GM12878 (cell line): ENCODE measurements at regions not wholly inside any gene's neighbourhood (a gene's known extent, or its start where the extent isn't known, plus 50 kb on each side); places are given as distances from the start of the nearest gene placed in this dataset.

Experiments used
- ATAC-seq: fragments of 200-7000 bp; cut with Tn5 transposase; 3 replicates; pipeline ENCODE4 v1.9.1; 2020; ENCODE audit warnings: mild to moderate bottlenecking, moderate library complexity
- BruUV-seq: library from RNA; stranded (reverse); fragments of 400-500 nt; replicated peaks from 2 replicates; lab custom pipeline; 2021; lab: Mats Ljungman, UMichigan
- CTCF ChIA-PET: fragments of 300-600 bp; sonication (Branson Sonifier 250); formaldehyde crosslinking; extraction: SDS; loops from one replicate; lab custom pipeline; 2021; ENCODE audit warnings: inconsistent platforms; lab: Yijun Ruan, JAX
- POLR2A ChIA-PET: fragments of 350-600 bp; formaldehyde crosslinking; extraction: SDS; loops from one replicate; lab custom pipeline; 2021; ENCODE audit warnings: inconsistent platforms; lab: Charles Lee
- RAD21 ChIA-PET: fragments of 300-600 bp; sonication (Branson Sonifier 250); formaldehyde crosslinking; loops from one replicate; lab custom pipeline; 2023; ENCODE audit warnings: antibody characterized with exemption; ENCODE audit not compliant: unreplicated experiment; lab: Charles Lee
- SMC1A ChIA-PET: fragments of 300-600 bp; sonication (Branson Sonifier 250); formaldehyde crosslinking; loops from one replicate; lab custom pipeline; 2023; ENCODE audit not compliant: unreplicated experiment, uncharacterized antibody; lab: Charles Lee
- DNase-seq: peaks from one replicate; pipeline ENCODE4 v3.0.0-alpha.2; 2011; ENCODE audit warnings: low read depth, low spot score
- FAIRE-seq: peaks from 3 replicates; lab custom pipeline; 2011; peaks lifted over from hg19 to GRCh38; lab: Jason Lieb, UNC
- H2AFZ ChIP-seq: 2 replicates; pipeline ENCODE4 v1.6.0; 2011; ENCODE audit warnings: low read depth, low read length, control low read depth; ENCODE audit not compliant: control insufficient read depth
- H3K27ac ChIP-seq: 2 replicates; pipeline ENCODE4 v1.5.1; 2011; ENCODE audit warnings: control low read depth; ENCODE audit not compliant: control insufficient read depth, insufficient read depth
- H3K27me3 ChIP-seq, 2 experiments: replicated peaks in 1 of 2; 2 replicates each; pipeline versions ENCODE4 v1.6.0 to v1.6.1; 2011; ENCODE audit warnings: low read length in 1 of 2; ENCODE audit not compliant: control insufficient read depth in 2 of 2, insufficient read depth in 2 of 2
- H3K36me3 ChIP-seq, 2 experiments: 2 replicates each; pipeline ENCODE4 v1.5.1; 2011; ENCODE audit warnings: low read length in 1 of 2; ENCODE audit not compliant: control insufficient read depth in 2 of 2, insufficient read depth in 2 of 2
- H3K4me1 ChIP-seq: 2 replicates; pipeline ENCODE4 v1.6.1; 2011; ENCODE audit warnings: mild to moderate bottlenecking, low read length, moderate library complexity, mixed read lengths; ENCODE audit not compliant: control insufficient read depth, insufficient read depth
- H3K4me2 ChIP-seq: 2 replicates; pipeline ENCODE4 v1.6.0; 2011; ENCODE audit warnings: control low read depth; ENCODE audit not compliant: control insufficient read depth, insufficient read depth
- H3K4me3 ChIP-seq: fragments of 200-600 bp; sonication (generic); 2 replicates; pipeline ENCODE4 v1.5.1; 2016
- H3K79me2 ChIP-seq: 2 replicates; pipeline ENCODE4 v1.6.0; 2011; ENCODE audit warnings: low read length; ENCODE audit not compliant: control insufficient read depth, insufficient read depth
- H3K9ac ChIP-seq: 2 replicates; pipeline ENCODE4 v1.8.0; 2011; ENCODE audit warnings: low read length, control low read depth, mixed read lengths; ENCODE audit not compliant: control insufficient read depth, insufficient read depth
- H3K9me3 ChIP-seq: replicated peaks from 3 replicates; pipeline ENCODE4 v1.5.1; 2011; ENCODE audit warnings: mild to moderate bottlenecking, low read length; ENCODE audit not compliant: control insufficient read depth, insufficient read depth
- H4K20me1 ChIP-seq: 2 replicates; pipeline ENCODE4 v1.6.0; 2011; ENCODE audit not compliant: control insufficient read depth, insufficient read depth
- CEBPB ChIP-seq, 2 experiments: fragments of 150-350 bp in 1 of 2; IDR thresholded peaks; 2 replicates each; pipeline ENCODE4 v1.6.1; 2012 to 2014; ENCODE audit warnings: low read depth in 2 of 2, low read length in 2 of 2, borderline replicate concordance in 1 of 2, inconsistent platforms in 1 of 2
- E2F8 ChIP-seq: fragments of 450-650 bp; IDR thresholded peaks from 2 replicates; pipeline ENCODE4 v1.6.1; 2018; ENCODE audit warnings: mild to moderate bottlenecking, low read depth, moderate library complexity; ENCODE audit not compliant: partially characterized antibody
- GABPA ChIP-seq: IDR thresholded peaks from 2 replicates; pipeline ENCODE4 v1.6.1; 2014; ENCODE audit warnings: antibody characterized with exemption, low read depth, mild to moderate bottlenecking, inconsistent platforms
- KLF5 ChIP-seq: fragments of 450-650 bp; IDR thresholded peaks from 2 replicates; pipeline ENCODE4 v1.6.1; 2014; ENCODE audit warnings: mild to moderate bottlenecking; ENCODE audit not compliant: partially characterized antibody
- RCOR1 ChIP-seq: conservative IDR thresholded peaks from 2 replicates; pipeline ENCODE4 v1.6.1; 2012; ENCODE audit warnings: low read depth, low read length, improper control_type of control experiment
- SREBF1 ChIP-seq: IDR thresholded peaks from 2 replicates; pipeline ENCODE4 v1.6.1; 2012; ENCODE audit warnings: mild to moderate bottlenecking, low read length
- ZNF24 ChIP-seq: fragments of 450-650 bp; IDR thresholded peaks from 2 replicates; pipeline ENCODE4 v1.6.1; 2017; ENCODE audit warnings: antibody characterized with exemption, mild to moderate bottlenecking
- WGBS: methylation state at CpG from one replicate; pipeline ENCODE4 v1.1.6; 2016; ENCODE audit warnings: low lambda C conversion rate; ENCODE audit not compliant: insufficient replicate concordance, insufficient coverage; ENCODE audit errors: missing lambda C conversion rate; 5-methylcytosine and 5-hydroxymethylcytosine counted together
- in situ Hi-C: fragments of 300-500 bp; cut with MboI; formaldehyde crosslinking; loops from 9 replicates; pipeline ENCODE4 v1.14.3; 2018; ENCODE audit warnings: mixed read lengths
- intact Hi-C: fragments of 100-400 bp; cut with micrococcal nuclease; formaldehyde crosslinking; loops from one replicate; pipeline ENCODE4 v1.14.2; 2022; ENCODE audit not compliant: unreplicated experiment
- TF ChIP-seq, protein P1 (sequence below): fragments of 450-650 bp; IDR thresholded peaks from 2 replicates; pipeline ENCODE4 v1.6.1; 2016; ENCODE audit warnings: mild to moderate bottlenecking, moderate library complexity, borderline replicate concordance
- TF ChIP-seq, protein P2 (sequence below): IDR thresholded peaks from 2 replicates; pipeline ENCODE4 v1.6.1; 2012; ENCODE audit warnings: low read depth, low read length, improper control_type of control experiment
- TF ChIP-seq, protein P3 (sequence below): fragments of 450-650 bp; IDR thresholded peaks from 2 replicates; pipeline ENCODE4 v1.6.1; 2017; ENCODE audit warnings: mild to moderate bottlenecking, low read depth, inconsistent platforms; ENCODE audit not compliant: poor library complexity, severe bottlenecking

DNA sequence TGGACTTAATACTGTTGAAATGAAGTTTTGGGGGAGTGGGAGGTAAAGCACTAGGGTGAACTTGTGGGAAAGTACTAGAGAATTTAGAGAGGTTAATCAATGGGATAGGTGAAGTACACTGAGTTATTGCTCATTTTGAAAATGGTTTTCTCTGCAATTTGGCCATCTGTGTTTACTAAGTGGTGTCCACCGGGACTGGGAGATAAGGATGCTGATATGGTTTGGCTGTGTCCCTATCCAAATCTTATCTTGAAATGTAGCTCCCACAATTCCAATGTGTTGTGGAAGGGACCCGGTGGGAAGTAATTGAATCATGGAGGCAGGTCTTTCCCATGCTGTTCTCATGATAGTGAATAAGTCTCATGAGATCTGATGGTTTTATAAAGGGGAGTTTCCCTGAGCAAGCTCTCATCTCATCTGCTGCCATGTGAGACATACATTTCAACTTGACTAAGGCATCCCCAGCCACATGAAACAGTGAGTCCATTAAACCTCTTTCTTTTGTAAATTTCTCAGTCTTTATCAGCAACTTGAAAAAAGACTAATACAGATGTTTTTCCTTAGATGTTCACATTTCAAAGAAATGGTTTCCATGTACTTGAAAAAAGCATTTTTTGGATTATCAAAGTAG lies 1569.4 kb upstream of the PRR20A start:
- Histone ChIP-seq H3K9ac (no peak overlapping the region), H3K79me2 (no peaks in the 10 kb centered on the region), H3K36me3 (no peaks in the 10 kb centered on the region), H2AFZ (no peak overlapping the region), H3K4me2 (no peak overlapping the region), H3K27me3 (no peaks in the 10 kb centered on the region), H3K9me3 (no peaks in the 10 kb centered on the region), H3K4me1 (no peaks in the 10 kb centered on the region), H3K27ac (no peak overlapping the region), H4K20me1 (no peaks in the 10 kb centered on the region), H3K4me3 (no peak overlapping the region)
- ChIA-PET RAD21 (no interaction called here), POLR2A (no interaction called here), CTCF (no interaction called here), SMC1A (no interaction called here)
- no TSS peak for BruUV-seq
- TF ChIP-seq GABPA (no peak), KLF5 (no peak), RCOR1 (no peak), E2F8 (no peak), SREBF1 (no peak), ZNF24 (no peak), CEBPB (IDR thresholded peaks at IDR 0.05; ENCODE audit: borderline replicate concordance in 1 of 2, low read depth in 2 of 2, low read length in 2 of 2) (no peak)
- TF ChIP-seq, protein P1, sequence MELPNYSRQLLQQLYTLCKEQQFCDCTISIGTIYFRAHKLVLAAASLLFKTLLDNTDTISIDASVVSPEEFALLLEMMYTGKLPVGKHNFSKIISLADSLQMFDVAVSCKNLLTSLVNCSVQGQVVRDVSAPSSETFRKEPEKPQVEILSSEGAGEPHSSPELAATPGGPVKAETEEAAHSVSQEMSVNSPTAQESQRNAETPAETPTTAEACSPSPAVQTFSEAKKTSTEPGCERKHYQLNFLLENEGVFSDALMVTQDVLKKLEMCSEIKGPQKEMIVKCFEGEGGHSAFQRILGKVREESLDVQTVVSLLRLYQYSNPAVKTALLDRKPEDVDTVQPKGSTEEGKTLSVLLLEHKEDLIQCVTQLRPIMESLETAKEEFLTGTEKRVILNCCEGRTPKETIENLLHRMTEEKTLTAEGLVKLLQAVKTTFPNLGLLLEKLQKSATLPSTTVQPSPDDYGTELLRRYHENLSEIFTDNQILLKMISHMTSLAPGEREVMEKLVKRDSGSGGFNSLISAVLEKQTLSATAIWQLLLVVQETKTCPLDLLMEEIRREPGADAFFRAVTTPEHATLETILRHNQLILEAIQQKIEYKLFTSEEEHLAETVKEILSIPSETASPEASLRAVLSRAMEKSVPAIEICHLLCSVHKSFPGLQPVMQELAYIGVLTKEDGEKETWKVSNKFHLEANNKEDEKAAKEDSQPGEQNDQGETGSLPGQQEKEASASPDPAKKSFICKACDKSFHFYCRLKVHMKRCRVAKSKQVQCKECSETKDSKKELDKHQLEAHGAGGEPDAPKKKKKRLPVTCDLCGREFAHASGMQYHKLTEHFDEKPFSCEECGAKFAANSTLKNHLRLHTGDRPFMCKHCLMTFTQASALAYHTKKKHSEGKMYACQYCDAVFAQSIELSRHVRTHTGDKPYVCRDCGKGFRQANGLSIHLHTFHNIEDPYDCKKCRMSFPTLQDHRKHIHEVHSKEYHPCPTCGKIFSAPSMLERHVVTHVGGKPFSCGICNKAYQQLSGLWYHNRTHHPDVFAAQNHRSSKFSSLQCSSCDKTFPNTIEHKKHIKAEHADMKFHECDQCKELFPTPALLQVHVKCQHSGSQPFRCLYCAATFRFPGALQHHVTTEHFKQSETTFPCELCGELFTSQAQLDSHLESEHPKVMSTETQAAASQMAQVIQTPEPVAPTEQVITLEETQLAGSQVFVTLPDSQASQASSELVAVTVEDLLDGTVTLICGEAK, result no peak
- TF ChIP-seq, protein P2, sequence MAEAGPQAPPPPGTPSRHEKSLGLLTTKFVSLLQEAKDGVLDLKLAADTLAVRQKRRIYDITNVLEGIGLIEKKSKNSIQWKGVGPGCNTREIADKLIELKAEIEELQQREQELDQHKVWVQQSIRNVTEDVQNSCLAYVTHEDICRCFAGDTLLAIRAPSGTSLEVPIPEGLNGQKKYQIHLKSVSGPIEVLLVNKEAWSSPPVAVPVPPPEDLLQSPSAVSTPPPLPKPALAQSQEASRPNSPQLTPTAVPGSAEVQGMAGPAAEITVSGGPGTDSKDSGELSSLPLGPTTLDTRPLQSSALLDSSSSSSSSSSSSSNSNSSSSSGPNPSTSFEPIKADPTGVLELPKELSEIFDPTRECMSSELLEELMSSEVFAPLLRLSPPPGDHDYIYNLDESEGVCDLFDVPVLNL, result no peak
- TF ChIP-seq, protein P3, sequence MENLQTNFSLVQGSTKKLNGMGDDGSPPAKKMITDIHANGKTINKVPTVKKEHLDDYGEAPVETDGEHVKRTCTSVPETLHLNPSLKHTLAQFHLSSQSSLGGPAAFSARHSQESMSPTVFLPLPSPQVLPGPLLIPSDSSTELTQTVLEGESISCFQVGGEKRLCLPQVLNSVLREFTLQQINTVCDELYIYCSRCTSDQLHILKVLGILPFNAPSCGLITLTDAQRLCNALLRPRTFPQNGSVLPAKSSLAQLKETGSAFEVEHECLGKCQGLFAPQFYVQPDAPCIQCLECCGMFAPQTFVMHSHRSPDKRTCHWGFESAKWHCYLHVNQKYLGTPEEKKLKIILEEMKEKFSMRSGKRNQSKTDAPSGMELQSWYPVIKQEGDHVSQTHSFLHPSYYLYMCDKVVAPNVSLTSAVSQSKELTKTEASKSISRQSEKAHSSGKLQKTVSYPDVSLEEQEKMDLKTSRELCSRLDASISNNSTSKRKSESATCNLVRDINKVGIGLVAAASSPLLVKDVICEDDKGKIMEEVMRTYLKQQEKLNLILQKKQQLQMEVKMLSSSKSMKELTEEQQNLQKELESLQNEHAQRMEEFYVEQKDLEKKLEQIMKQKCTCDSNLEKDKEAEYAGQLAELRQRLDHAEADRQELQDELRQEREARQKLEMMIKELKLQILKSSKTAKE, result no peak
- intact Hi-C loops, result no loop called here
- ATAC-seq (no peak), FAIRE-seq (no peak), DNase-seq (no peak)
- 22% methylated on average over 2 of the region's 2 CpGs for WGBS
- in situ Hi-C loops, result no loop called here
